ENCODE measurements at regions not wholly inside any gene's neighbourhood (a gene's known extent, or its start where the extent isn't known, plus 50 kb on each side); places are given as distances from the start of the nearest gene placed in this dataset.

GRCh38 chr16:87221633-87222032, 95.6 kb downstream of the C16orf95 start:
- no peak overlapping the region for H3K4me3 Mint-ChIP-seq
- no peaks in the 10 kb centered on the region for H3K27me3 ChIP-seq (ENCODE audit: control insufficient read depth, insufficient read depth, low read length)
- no peaks in the 10 kb centered on the region for H3K4me1 Mint-ChIP-seq
- WGBS (ENCODE audit: insufficient coverage) = 73% methylated on average over 3 of the region's 3 CpGs
- no peaks in the 10 kb centered on the region for H3K9me3 ChIP-seq (ENCODE audit: control insufficient read depth, insufficient read depth, low read length)
- no peaks in the 10 kb centered on the region for H3K9me3 Mint-ChIP-seq
- intact Hi-C loops (cut with micrococcal nuclease) = no loop called here
- no peaks in the 10 kb centered on the region for H3K36me3 Mint-ChIP-seq
- no peak overlapping the region for H3K27ac Mint-ChIP-seq
- no peak for DNase-seq
- H3K36me3 ChIP-seq (ENCODE audit: control insufficient read depth, insufficient read depth, low read length) = no peaks in the 10 kb centered on the region
- H3K4me1 ChIP-seq (ENCODE audit: control insufficient read depth, insufficient read depth, low read length) = no peaks in the 10 kb centered on the region
- TF ChIP-seq, protein P1, sequence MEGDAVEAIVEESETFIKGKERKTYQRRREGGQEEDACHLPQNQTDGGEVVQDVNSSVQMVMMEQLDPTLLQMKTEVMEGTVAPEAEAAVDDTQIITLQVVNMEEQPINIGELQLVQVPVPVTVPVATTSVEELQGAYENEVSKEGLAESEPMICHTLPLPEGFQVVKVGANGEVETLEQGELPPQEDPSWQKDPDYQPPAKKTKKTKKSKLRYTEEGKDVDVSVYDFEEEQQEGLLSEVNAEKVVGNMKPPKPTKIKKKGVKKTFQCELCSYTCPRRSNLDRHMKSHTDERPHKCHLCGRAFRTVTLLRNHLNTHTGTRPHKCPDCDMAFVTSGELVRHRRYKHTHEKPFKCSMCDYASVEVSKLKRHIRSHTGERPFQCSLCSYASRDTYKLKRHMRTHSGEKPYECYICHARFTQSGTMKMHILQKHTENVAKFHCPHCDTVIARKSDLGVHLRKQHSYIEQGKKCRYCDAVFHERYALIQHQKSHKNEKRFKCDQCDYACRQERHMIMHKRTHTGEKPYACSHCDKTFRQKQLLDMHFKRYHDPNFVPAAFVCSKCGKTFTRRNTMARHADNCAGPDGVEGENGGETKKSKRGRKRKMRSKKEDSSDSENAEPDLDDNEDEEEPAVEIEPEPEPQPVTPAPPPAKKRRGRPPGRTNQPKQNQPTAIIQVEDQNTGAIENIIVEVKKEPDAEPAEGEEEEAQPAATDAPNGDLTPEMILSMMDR (IDR thresholded peaks at IDR 0.05) = no peak
- no peak overlapping the region for H3K27ac ChIP-seq (ENCODE audit: low read length)
- ATAC-seq = no peak
- H3K27me3 Mint-ChIP-seq (ENCODE audit: low read depth in 2 of 2) = peaks cover 0 to 2% of the 10 kb centered on the region in 2 donors
- H3K4me3 ChIP-seq (ENCODE audit: low read length) = no peak overlapping the region

- H3K4me1 Mint-ChIP-seq = no peaks in the 10 kb centered on the region
- no peak for DNase-seq
Measured at GRCh38 chr16:87222335-87222734, 94.9 kb downstream of the C16orf95 start.

GRCh38 chr16:87223656-87224248, 93.4 kb downstream of the C16orf95 start:
- Histone ChIP-seq H3K4me3 (ENCODE audit: low read length) (no peak overlapping the region), H3K27ac (ENCODE audit: low read length) (no peak overlapping the region), H3K9me3 (ENCODE audit: control insufficient read depth, insufficient read depth, low read length) (no peaks in the 10 kb centered on the region), H3K27me3 (ENCODE audit: control insufficient read depth, insufficient read depth, low read length) (no peaks in the 10 kb centered on the region), H3K4me1 (ENCODE audit: control insufficient read depth, insufficient read depth, low read length) (no peaks in the 10 kb centered on the region), H3K36me3 (ENCODE audit: control insufficient read depth, insufficient read depth, low read length) (no peaks in the 10 kb centered on the region)
- Mint-ChIP-seq H3K27ac (no peak overlapping the region), H3K27me3 (ENCODE audit: low read depth in 2 of 2) (peaks cover 0 to 2% of the 10 kb centered on the region in 2 donors), H3K9me3 (no peaks in the 10 kb centered on the region), H3K4me1 (no peaks in the 10 kb centered on the region), H3K36me3 (no peaks in the 10 kb centered on the region), H3K4me3 (no peak overlapping the region)
- intact Hi-C loops (cut with micrococcal nuclease) = no loop called here
- WGBS (ENCODE audit: insufficient coverage) = 94% methylated on average over 3 of the region's 3 CpGs
- DNase-seq (no peak), ATAC-seq (no peak)
- TF ChIP-seq, protein P1 (IDR thresholded peaks at IDR 0.05) = no peak

More at GRCh38 chr16:87222335-87222734, 94.9 kb downstream of the C16orf95 start:
- Mint-ChIP-seq H3K9me3 (no peaks in the 10 kb centered on the region), H3K27me3 (ENCODE audit: low read depth in 2 of 2) (peaks cover 0 to 2% of the 10 kb centered on the region in 2 donors), H3K36me3 (no peaks in the 10 kb centered on the region), H3K4me3 (no peak overlapping the region), H3K27ac (no peak overlapping the region)
- no peaks in the 10 kb centered on the region for H3K27me3 ChIP-seq (ENCODE audit: control insufficient read depth, insufficient read depth, low read length)
- H3K4me3 ChIP-seq (ENCODE audit: low read length) = no peak overlapping the region
- H3K9me3 ChIP-seq (ENCODE audit: control insufficient read depth, insufficient read depth, low read length) = no peaks in the 10 kb centered on the region
- TF ChIP-seq, protein P1 (IDR thresholded peaks at IDR 0.05) = no peak
- no peaks in the 10 kb centered on the region for H3K4me1 ChIP-seq (ENCODE audit: control insufficient read depth, insufficient read depth, low read length)
- no peak for ATAC-seq
- H3K27ac ChIP-seq (ENCODE audit: low read length) = no peak overlapping the region
- H3K36me3 ChIP-seq (ENCODE audit: control insufficient read depth, insufficient read depth, low read length) = no peaks in the 10 kb centered on the region
- 45% methylated on average over 1 of the region's 1 CpG for WGBS (ENCODE audit: insufficient coverage)
- intact Hi-C loops (cut with micrococcal nuclease) = no loop called here

DNA sequence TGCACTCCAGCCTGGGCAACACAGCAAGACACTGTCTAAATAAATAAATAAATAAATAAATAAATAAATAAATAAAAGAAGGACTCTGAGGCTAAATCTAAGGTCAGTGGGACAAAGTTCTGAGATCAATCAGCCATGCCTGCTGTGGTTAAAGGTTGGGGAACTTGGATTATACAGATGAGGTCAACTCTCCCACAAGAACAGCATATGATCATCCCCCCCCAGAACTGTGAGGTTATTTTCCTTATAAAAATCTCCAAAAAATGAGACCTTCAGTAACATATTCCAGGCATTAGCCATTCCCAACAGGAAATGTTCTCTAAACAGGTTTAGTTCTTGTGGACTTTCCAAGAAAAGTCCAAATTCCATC, 90.3 kb downstream of the C16orf95 start:
- H3K4me1 ChIP-seq (ENCODE audit: control insufficient read depth, insufficient read depth, low read length) = no peaks in the 10 kb centered on the region
- Mint-ChIP-seq H3K4me1 (no peaks in the 10 kb centered on the region), H3K4me3 (no peak overlapping the region), H3K9me3 (no peaks in the 10 kb centered on the region), H3K27me3 (ENCODE audit: low read depth in 2 of 2) (peaks cover 0 to 2% of the 10 kb centered on the region in 2 donors), H3K27ac (no peak overlapping the region), H3K36me3 (no peaks in the 10 kb centered on the region)
- intact Hi-C loops (cut with micrococcal nuclease) = no loop called here
- ATAC-seq (no peak), DNase-seq (no peak)
- H3K27me3 ChIP-seq (ENCODE audit: control insufficient read depth, insufficient read depth, low read length) = no peaks in the 10 kb centered on the region
- H3K27ac ChIP-seq (ENCODE audit: low read length) = no peak overlapping the region
- no peak overlapping the region for H3K4me3 ChIP-seq (ENCODE audit: low read length)
- no peaks in the 10 kb centered on the region for H3K9me3 ChIP-seq (ENCODE audit: control insufficient read depth, insufficient read depth, low read length)
- no peaks in the 10 kb centered on the region for H3K36me3 ChIP-seq (ENCODE audit: control insufficient read depth, insufficient read depth, low read length)
- TF ChIP-seq, protein P1 (IDR thresholded peaks at IDR 0.05) = no peak

All from natural killer cell (primary cell).